HG02610 (cell line): ENCODE measurements at regions not wholly inside any gene's neighbourhood (a gene's known extent, or its start where the extent isn't known, plus 50 kb on each side); places are given as distances from the start of the nearest gene placed in this dataset.
"Not testable (repeated sequence)": the region's sequence is repeated elsewhere in the genome, so short reads cannot be mapped to it uniquely, and the experiment has no call there.

Source experiments
- ATAC-seq: cut with Tn5 transposase; IDR thresholded peaks from one replicate; pipeline ENCODE4 v1.9.1; 2021; ENCODE audit warnings: mild to moderate bottlenecking, moderate library complexity; ENCODE audit not compliant: unreplicated experiment

DNA sequence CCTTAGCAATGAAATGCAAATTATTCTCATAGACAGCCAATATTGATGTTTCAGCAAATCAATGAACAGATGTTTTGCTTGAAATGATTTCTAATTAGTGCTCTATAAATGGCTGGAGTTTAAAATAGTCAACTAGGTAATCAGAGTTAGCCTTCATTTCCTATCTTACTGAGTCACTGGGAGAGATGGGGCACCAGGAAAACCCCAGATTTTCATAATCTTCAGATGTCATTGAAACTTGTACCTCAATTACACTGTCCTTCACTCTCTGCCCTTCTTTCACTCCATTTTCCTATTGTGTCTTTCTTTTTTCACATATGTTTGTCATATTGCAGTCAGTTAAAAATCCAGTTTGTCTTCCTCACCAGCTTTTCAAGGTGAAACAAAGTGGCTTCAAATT, 92.7 kb downstream of the C12orf75 start:
- ATAC-seq, result no peak

DNA sequence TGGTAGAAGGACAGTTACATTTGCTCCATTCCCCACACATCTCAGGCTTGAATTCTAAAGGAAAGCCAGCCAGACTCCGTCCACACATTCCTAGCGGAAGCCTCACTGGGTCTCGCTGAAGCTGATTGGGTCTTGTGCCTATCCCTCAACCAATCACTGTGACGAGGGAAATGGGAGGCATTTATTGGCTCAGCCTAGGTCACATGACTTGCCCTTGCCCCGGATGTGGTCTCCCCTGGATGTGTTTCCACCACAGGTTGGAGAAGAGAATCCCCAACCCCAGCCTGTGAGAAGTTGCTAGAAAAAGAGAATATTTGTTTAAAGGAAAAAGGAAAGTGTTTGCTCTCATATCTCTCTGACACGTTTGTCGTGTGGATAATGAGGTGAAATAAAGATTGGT, 93.4 kb downstream of the C12orf75 start:
- no peak for ATAC-seq

DNA sequence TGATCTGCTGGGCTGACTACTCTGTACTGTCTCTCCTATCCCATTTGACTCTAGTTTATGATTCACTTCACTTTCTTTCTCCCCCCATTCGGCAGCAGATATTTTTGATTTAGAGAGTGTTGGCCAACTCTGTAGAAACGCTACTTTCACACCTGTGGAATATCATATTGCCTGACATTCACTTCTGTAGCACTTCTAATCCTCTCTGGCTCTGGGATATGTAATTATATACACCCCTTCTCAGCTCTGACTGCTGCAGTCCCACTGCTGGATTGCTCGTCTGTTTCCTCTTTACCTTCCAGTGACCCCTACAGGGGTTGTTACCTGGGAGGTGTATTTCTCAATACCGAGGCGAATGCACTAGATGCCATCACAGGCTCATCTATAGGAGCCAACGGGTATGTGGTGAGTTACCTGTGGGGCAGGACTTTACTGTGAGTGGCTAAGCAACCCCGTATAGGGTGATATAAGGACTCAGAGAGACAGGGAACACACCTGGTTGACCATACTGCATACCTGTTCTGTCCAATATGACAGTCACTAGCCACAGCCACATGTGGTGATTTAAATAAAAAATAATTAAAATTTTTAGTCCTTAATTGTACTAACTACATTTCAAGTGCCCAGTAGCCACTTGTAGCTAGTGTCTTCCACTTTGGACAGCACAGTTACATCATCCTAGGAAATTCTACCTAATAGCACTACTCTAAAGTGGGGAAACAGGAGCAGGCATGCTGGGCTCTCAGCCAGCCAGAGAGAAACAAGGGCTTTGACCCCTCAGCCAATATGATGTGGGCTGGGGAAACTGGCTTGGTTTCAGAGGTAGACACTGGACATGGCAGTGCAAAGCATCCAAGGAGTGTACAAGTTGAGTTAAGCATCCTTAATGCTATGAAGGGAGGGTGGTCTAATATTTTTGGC, 95.0 kb downstream of the C12orf75 start:
- no peak for ATAC-seq

DNA sequence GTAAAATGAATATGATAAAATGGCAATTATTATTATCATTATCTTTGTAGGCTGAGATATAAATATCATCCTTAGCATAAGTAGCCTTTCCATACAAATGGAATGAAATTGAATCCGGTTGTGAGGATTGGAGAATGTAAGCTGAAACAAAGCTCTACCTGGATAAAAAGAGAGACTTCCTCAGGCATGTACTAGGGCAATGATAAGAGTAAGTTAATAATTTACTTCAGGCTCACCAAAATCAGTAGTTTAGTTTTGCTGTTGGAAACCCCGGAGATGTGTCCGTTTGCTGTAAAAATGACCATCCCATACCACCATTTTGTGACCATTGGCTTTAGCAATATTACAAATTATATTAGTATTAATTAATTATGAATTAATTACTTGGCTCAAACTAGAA, 96.3 kb downstream of the C12orf75 start:
- no peak for ATAC-seq

DNA sequence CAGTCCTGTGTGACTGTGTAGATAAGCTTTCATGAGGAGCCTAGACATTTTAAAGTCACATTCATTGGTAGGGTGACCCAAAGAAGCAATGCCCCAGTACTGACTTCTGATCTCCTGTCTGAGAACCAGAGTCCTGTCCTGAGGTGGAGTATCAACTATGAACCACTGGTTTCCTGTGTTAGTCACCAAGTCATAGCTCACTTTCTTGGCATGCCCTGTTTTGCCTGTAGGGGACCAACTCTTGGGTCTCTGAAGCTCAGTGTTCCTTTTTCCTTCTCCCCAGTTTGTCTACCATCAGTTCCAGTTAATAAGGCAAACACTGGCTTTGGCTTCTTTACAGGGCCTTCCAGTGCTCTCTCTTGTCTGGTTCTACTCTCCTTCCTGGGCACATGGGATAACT, 97.4 kb downstream of the C12orf75 start:
- no peak for ATAC-seq

DNA sequence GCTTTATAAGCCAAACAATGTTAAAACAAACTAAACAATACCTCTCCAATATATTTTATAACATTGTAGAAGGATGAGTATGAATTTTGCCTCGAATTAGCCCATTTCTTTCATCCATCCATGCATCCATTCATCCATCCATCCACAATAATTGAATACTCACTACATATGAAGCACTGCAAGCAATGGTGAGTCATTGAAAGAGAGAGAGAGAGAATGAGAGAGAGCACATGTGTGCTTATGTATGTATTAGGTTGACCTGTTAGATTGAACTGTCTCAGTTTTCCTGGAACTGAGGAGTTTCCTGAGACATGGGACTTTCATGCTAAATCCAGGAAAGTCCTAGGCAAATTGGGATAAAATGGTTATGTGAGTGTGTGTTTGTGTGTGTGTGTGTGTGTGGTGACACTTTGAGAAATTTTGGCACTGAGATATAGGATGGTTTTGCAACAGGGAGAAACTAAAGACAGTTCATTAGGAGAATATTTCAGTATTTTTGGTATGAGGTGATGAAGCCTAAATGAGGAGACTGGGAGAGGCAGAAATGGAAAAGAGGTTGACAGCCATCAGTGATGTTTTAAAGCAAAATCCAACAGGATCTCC, 98.4 kb downstream of the C12orf75 start:
- ATAC-seq, result no peak

DNA sequence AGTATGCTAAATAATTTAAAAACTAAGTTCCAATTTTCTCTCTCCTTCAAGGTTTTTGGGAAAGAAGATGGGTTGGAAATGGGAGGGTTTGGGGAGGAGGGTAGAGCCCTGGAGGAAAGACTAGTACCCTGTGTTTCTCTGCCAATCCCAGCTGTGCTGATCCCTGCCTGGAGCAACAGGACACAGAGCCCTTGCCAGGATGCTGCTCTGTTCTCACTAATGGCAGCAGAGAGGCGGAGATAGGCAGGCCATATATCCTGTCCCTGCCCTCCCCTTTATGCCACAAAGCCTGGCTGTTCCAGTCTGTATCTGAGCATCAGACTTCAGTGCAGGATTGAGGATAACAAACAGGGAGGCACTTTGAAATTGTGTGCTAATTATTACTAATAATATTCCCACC, 99.0 kb downstream of the C12orf75 start:
- ATAC-seq, result no peak

DNA sequence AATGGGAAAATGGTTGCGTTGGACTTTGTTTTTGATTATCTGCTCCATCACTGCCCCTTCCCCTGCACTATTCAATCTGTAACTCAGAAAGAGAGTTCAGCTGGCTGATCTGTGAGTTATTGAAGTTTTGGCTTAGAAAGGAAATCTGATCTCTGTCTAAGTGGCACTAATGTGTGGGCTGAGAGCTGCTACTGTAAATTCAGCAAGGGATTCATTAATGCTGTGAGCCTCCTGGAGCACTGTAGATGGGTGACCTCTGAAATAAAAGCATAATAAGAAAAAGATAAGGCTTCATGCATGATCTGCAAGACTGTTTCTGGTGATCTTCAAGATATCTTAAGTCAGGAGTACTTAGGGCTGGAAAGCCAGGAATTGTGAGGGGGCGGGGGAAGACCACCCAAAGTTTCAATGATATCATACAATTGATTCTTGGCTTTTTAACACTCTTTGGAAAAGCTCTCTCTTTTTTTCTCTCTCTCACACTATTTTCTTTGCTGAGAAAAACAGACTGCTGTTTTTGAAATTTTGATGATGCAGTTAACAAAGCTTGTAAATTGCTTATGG, 101.1 kb downstream of the C12orf75 start:
- ATAC-seq, result no peak

DNA sequence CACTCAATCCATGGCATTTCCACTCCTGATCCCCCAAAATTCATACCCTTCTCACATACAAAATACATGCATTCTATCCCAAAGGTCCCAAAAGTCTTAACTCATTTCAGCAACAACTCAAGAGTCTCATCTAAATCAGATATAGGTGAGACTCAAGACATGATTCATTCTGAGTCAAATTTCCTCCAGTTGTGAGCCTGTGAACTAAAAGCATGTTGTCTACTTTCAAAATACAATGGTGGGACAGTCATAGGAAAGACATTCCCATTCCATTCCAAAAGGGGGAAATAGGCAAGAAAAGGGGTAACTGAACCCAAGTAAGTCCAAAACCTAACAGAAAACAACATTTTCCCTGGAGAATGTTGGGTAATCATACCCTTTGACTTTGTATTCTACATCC, 103.3 kb downstream of the C12orf75 start:
- ATAC-seq, result no peak

DNA sequence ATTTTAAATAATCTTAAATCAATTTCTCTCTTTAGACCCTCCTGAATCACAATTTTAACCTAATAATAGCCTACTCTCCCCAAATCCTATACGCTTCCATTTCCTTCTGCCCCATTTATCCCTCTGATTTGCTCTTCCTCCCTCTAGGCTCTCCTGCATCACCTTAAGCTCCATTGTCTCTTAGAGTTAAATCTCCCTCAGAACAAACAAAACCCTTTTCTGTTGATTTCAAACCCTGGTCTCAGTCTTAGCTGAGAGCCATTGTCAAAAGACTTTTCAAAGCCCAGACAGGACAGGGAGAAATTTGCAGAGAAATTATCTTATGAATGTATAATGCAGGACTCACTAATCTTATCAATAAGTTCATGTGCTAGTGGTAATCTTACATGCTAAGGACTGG, 106.1 kb downstream of the C12orf75 start:
- no peak for ATAC-seq

DNA sequence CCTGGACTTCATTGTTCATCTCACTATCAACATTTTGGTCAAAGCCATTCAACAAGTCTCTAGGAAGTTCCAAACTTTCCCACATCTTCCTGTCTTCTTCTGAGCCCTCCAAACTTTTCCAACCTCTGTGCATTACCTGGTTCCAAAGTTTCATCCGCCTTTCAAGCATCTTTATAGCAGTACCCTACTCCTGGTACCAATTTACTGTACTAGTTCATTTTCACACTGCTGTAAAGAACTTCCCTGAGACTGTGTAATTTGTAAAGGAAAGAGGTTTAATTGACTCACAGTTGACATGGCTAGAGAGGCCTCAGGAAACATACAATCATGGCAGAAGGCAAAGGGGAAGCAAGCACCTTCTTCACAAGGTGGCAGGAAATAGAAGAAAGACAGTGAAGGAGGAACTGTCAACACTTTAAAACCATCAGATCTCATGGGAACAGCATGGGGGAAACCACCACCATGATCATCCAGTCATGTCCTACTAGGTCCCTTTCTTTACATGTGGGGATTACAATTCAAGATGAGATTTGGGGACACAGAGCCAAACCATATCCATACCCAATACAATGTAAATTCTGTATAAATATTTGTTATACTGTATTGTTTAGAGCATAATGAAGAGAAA, 109.7 kb downstream of the C12orf75 start:
- no peak for ATAC-seq

DNA sequence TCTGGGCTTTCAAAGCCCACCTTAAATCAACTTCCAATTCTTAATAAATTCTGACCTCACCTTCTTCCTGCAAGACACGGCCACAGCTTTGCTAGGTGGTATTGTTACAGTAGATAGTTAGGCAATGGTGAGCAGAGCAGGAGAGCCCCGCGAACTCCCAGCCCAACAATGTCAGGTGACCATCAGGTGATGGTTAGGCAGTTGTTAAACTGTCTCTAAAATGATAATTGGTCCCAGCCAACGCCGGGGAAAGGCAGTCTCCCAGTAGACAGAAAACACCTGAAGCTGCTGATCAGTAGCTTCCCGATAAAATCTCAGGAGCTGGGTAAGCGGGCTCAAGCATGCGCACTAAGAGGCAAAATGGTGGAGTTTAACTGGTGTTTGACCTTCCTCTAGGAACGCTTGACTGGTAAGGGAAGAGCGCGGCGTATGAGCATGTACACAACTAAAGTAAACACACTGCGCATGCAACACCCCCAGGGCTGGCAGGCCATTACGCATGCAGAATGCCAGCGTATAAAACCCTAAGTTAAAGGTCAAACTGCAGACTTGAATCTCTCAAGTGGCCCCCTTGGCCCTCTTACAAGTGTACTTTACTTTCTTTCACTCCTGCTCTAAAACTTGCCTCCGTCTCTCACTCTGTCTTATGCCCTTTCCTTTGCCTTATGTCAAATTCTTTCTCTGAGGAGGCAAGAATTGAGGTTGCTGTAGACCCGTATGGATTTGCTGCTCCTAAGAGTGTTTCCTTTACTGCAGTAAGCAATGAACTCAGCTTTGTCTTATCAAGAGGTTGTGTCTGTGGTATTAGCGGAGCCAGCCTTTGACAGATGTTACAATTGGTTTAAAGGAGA, 113.5 kb downstream of the C12orf75 start:
- no peak for ATAC-seq

DNA sequence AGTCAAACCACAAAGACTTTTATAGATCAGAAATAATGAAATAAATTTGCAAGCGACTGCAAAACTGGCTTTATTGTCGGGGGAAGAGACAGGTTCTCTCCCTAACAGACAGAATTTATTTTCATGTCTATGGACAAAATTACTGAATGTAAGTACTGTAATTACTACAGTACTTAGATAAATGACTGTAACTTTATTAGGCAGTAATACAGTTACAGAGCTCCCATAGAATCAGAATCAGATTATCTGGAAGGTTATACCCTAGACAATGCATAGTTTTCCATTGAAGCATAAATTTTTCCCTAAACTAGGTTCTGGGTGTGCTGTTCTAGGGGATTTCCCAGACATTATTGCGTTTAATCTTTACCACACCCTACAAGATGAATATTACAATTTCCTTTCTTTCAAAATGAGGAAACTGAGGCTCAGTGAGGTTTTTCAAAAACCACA, 114.2 kb downstream of the C12orf75 start:
- ATAC-seq, result no peak

DNA sequence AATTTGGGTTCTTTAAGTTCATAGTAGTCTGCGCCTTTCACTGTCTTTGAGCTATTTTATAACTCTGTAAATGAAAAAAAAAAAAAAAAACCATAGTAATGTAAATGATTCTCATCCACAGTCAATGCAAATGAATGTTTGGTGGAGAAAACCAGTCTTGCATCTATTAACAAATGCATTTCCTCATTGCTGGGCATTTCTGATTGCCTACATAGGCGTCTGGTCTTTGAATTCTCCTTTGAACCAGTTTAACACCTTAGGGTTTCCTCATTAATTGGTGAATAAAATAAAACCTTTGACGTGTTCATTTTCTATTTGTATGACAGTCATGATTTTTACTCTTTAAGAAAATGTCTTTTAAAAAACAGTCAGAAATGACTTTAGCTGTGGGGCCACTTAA, 114.8 kb downstream of the C12orf75 start:
- ATAC-seq, result no peak

DNA sequence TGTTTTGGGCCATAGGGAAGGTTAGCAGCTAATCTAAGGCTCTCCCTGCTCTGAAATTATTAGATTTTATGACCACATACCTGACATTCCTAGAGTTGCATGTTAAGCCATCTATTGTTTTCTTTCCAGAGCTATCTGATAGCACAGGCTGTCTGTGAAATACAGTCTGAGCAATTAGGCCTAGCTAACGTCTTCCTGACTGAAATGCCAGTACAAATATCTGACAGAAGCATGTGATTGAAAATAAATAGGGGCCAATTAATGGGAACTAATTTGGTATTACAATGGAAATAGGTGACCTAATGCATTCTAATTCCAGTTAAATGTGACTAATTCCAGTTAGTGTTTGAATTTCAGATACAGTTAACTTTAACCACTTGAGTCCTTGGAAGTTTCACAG, 115.2 kb downstream of the C12orf75 start:
- ATAC-seq, result no peak

DNA sequence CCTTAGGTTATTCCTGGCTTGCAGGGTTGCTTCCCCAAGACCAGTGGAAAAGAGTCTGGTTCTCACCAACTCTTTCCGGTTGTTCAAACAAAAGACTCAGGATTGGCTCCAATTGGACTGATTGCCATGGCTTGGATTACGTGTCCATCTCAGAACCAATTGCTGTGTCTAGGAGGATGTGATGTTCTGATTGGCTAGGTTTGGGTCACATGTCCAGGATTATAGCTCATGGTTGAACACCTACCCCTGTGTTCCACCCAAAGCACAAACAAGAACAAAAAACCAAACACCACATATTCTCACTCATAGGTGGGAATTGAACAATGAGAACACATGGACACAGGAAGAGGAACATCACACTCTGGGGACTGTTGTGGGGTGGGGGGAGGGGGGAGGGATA, 116.0 kb downstream of the C12orf75 start:
- ATAC-seq, result not testable (repeated sequence)

DNA sequence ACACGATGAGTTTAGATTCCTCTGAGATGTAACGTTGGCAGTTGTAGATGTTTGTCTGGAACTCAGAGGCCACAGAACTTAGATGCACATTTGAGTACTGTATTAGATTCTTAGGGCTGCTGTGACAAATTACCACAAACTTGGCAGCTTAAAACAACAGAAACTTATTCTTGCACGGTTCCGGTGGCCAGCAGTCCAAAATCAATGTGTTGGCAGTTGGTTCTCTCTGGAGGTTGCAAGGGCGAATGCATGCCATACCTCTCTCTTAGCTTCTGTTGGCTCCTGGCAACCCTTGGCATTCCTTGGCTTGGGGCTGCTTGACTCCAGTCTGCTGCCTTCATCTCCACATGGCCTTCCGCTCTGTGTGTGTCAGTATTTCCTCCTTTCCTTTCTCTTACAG, 118.9 kb downstream of the C12orf75 start:
- ATAC-seq, result no peak

DNA sequence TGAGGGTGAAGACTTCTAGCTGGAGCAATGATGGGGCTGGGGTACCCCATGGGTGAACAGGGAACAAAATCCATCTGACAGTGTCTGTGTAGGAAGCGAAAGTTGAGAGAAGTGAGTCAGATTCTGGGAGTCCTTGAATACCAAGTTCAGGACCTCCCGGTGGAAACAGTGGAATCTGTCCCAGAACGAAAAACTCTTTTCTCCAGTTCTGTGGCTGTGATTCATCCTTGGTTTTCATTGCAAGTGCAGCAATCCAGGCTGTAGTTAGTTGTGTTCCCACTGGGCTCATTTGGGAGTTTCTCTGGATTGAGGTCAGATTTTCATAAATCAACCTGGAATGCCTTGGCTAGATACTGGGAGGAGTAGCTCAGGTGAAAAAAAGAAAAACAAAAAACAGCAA, 120.7 kb downstream of the C12orf75 start:
- no peak for ATAC-seq

DNA sequence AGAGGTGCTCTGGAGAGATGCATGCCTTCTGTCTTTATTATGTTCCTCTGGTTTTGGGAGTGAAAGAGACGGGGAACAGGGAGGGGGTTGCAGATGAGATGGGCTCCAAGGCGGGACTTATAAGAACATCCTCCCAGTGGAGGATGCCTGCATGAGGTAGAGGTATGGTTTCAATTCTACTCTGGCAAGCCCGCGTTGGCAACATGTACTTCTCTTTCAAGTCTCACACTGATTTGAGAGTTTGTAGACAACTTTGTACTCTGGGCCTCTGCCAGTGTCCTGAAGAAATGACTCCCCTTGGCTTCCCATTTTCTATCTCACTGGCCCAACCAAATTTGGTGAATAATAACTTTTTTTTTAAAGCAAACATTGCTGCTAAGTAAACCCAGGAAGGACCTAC, 121.3 kb downstream of the C12orf75 start:
- ATAC-seq, result no peak

DNA sequence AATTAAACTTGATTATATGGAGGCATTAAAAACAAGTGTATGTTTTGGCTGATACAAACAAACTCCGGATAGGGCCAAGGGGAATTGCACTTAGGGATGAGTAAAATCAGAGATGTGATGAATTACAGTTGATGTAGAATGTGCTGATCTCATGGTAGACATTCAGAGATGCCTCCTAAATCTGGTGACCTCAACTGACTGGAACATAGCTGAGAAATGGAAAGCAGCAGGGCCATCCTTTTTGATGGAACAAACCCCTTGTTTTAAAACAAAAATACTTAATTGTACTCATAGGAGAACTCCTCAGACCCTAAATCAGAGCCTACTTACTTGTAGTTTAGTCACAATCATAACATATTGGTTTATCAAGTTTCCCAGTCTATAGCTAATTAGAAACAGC, 122.8 kb downstream of the C12orf75 start:
- no peak for ATAC-seq

DNA sequence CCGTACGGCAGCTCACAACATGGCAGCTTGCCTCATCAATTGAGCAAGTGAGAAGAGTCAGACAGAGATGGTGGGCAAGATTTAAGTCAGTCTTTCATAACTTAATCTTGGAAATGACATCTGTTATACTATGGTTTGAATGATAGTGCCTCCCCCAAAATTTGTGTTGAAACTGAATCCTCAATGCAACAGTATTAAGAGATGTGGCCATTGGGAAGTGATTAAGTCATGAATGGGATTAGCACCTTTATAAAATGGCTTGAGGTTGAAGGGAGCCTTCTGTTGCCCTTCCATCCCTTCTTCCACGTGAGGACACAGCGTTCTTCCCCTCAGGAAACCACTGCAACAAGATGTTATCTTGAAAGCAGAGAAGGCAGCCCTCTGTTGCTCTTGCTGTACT, 124.2 kb downstream of the C12orf75 start:
- no peak for ATAC-seq
